Stimulated activated CD8-positive, alpha-beta memory T cell treated with anti-CD3 and anti-CD28 coated beads, Interleukin-4, amount 100 ng/mL, for 24 hours (primary cell): ENCODE measurements at regions not wholly inside any gene's neighbourhood (a gene's known extent, or its start where the extent isn't known, plus 50 kb on each side); places are given as distances from the start of the nearest gene placed in this dataset.

ENCODE experiments used
- DNase-seq: peaks from one replicate; pipeline ENCODE4 v3.0.0-alpha.2; 2020; ENCODE audit warnings: low read depth

DNA sequence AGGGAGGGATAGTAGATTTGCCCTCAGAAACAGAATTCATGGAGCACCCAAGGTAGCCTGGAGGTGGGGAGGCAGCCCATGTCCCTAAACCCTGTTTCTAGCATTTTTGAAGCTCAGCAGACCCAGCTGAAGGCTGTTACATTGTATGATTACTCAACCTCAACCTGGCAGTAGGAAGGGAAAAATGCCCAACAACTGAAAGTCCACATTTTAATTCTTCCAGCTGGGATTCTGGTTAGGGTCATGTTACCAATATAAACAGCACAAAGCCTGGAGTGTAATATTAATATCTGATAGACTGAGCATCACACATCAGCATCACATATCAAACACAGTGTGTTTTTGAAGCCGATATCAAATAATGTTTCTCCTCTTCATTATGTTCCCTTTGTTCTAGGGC is 437.0 kb downstream of the HRH4 start:
- no peak for DNase-seq

DNA sequence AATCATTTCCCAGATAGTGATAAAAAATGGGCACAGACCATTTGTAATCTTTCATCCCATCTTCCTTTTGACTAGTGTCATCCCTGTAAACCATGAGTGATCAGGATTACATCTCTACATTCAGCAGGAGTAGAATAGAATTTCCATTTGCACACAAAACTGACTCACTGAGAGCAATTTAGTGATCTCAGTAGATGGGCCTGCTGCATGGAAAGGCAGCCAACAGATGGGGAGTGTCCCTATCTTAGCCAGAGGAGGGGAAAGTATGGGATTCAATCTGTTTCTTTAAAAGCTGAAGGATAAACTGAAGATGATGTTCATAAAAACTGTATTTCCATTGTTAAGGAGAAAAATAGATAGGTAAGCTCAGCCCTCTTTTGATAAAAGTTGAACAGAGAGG is 441.7 kb downstream of the ZNF521 start:
- DNase-seq = no peak

DNA sequence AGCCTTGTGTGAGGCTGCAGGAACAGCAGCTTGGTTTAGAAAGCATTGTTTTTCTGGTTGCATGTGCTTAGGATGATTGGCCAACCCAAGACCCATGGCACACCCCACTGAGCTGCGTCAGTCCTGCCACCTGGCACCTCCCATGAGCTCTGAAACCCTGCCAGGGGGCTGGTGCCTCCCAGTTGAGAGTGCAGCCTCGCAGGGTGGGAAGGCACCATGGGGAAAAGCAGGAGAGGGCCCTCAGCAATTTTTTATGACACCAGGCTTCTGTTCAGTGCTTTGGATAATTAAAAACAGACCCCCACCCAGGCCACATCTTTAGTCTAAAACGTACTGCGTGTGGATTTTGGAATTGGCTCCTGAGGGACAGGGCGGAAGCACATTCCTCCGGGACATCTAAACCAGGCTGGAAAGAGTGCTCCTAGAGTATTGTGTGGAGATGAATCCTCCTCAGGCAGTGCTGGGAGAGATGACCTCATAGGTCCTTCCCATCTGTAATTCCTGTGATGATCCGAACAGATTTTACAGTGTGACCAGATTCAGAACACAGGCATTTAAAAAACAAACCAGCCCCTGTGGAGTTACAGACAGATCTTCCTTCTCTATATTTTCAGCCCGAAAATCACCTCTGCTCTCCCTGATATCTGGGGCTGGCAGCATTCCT is 438.3 kb downstream of the ZNF521 start:
- DNase-seq = no peak

DNA sequence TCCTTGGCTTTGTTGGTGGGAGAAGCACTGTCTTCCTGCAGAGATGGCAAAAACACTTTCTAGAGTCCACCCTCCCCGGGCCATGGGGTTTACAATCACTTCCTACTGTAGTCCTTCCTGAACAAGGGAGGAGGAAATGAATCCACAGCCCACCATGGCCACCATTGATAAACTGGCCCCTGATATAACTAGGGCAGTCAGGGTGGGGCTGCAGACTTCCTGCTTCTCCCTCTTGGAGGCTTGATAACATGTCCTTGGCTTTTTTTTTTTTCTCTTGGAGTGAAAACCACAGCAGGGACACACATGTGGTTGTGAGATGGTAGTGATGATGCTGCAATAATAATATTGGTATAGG is 437.8 kb downstream of the ZNF521 start:
- no peak for DNase-seq

DNA sequence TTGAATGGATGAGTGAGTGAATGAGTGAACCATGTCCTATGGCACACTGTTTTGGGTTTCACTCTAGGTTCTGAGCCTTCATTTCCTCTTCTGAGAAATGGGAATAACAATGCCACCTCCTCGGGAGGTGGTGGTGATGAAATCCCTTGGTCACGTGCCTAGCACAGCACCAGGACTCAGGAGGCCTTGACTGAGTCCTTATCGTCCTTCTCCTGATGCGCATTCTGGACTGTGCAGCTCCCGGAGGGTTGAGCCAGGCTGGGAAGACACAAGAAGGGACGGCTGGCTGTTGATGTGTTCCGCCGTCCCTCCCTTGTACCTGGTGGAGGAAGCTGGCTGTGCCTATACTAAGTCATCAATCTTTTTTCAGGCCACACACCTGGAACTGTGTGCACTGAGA is 437.3 kb downstream of the ZNF521 start:
- no peak for DNase-seq

DNA sequence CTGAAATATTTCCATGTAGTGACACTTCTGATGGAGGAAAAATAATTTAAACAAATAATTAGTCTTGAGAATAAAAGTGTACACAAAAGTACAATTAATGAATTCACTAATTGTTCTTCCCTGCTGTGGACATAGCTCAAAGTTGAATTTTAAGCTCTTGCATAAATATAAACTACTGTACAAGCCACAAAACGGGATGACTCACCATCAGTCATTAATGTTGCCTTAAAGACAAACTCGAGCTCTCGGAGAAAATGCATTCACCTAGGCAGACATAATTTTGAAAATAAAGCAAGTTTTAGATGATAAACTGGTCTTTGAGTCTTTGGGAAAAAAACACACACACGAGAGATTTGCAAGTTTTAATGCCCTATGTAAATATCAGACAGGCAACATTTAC is 436.4 kb downstream of the ZNF521 start:
- DNase-seq = no peak

DNA sequence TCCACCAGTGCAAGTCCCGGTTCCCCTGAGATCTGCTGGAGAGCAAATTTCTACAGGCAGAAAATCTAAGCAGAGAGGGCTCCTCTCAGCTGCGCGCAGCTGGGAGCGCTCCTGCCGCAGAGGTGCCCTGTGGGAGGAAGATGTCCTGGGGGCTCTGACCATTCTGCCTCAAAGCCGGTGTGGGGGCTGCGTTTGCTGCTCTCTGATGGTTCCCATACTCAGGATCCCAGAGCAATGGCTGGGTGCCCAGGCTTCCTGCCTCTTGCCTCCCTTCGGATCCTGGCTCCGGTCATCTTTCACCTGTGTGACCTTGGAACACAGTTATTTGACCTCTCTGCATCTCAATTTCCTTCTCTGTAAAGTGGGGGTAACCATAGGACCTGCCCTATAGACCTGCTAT is 434.2 kb downstream of the ZNF521 start:
- no peak for DNase-seq

DNA sequence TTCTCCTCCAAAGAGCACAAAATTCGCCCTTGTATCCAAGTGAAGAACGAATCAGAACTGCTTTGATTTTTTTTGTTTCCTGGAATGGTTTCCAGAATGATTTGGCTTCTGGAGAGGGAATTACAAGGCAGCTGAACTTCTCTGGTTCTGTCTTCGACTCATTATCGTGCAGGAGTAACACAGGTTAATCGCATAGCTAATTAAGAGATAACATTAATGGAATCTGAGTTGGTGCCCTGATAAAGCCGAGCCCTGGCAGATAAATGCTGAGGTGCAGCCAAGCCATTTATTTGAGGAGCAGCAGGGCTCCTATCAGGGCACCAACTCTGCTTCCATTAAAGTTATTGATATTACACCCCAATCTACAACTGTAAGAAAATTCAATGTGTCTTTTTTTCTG is 433.7 kb downstream of the ZNF521 start:
- no peak for DNase-seq

DNA sequence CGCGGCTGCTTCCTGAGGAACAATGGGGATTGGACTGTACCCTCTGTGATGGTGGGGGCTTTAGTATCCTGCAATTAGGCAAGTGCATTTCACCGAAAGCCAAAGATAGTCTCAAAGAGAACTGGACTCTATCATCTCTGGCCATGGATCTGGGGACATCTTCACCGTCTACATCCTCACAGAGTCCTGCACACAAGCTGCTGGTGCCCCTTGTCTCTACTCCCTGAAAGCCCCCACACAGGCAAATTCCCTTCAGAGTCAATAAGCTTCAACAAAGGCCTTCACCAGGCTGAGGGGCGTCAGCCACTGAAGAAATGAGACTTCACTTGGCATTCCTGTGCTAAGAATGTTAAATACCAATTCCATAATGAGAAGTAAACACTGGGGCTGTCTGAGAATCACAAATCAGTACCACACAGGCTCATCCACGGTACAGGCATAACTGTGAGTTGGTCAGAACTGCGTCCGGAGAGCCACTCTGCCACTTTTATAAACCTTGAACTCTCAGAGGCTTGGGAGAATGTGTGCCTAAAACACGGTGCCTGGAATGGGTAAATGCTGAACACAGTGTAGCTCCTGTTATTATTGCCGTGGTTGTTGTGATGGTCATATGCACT is 432.7 kb downstream of the ZNF521 start:
- DNase-seq = no peak

DNA sequence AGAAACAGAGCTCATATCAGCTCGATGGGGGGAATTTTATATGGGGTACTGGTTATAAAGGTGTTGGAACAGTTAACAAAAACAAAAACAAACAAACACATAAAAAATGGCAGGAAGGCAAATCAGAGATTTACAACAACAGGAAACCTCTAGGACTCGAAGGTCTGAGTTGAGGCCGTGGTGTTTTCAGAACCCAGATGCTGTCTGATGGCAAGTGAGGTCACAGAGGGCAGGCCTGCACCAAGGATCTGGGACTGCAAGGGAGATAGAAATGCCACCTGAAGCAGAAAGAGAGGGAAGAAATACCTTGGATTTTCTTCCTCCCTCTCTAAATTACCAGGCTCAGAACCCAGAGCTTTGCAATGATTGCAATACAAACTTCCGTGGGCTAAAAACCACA is 429.5 kb downstream of the ZNF521 start:
- no peak for DNase-seq

DNA sequence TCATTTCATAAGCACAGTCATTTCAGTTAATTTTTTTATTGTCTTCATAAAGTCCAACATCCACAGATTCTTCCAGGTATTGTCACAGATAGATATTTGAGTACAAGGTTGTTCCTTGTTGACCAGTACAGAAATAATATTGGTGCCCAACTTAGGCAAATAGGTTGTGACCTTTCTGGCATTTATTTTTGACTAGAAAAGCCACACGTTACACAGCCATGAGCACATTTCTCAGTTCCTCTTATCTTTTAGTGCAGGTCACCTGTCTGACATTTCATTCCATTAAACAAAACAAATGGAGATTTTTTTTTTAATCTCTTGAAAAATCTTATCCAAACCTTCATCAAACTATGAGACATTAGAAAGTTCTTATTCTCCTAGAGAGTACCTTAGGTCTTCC is 428.8 kb downstream of the ZNF521 start:
- no peak for DNase-seq

DNA sequence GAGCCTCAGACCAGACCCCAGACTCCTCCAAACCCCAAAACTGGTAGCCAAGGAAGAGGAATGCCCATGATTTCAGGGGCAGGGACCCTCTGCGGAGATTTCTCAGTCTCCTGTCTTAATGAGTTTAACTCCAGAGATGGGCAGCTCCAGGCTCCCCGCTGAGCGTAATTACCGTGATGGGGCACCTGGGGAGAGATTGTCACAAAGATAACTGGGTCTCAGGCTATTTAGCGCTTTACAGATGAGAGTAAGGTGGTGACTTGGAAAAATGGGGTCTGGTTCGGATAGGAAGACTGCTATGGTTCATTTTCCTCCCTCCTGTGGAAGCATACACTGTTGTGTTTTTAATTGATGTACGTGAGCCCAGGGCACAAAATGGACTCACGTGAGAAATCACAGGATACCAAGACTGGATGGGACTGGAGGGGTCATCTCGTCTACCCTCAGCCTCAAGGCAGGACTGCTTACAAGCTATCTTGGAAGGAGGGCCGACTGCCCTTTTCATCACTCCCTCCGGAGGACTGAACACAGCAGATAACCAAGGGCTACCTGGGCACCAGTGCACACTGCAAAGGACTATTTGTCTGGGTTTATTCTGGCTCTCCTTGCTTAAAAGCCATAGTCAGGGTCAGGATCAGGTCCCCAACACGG is 427.8 kb downstream of the ZNF521 start:
- DNase-seq = no peak

DNA sequence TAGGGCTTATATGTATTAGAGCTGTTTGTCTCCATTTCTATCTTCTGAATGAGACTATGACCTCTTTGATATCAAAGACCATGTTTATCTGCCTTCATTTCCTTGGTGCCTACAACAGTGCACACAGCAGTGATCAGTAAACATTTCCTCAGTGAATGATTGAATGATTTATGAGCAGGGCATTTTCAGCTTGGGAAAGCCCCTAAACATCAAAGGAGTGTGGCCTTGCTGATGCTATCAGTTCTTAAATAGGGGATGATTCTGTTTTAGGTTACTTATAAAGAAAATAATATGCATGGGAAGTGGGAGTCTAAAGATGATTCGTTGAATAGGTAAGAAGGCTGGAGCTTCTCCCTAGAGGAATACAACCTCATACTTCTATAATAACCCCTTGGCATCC is 425.3 kb downstream of the ZNF521 start:
- no peak for DNase-seq

DNA sequence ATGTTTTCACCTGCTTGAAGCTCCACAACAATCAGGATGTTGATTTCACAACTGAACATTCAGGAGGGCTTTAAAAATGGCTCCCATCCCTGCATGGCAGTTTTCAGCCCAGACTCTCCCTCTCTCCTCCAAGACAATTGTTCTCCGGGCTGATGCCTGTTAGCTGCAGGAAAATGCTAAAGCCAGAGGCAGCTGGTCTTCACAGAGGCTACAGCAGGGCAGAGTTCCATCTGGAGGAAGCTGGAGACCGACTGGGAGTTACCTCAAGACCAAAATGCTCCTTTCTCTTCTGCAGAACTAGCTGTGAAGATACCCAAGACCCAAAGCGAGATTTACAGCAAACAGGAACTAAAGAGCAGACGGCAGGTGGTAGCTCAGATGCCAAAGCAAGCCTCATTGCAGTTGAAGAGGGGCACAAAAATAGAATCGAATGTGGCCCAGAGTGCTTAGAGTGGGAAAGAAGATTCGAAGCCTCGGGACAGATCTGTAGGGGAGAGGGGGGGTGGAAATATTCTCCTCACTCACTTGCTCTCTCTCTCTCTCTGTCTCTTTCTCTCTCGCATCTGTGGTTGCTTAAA is 423.6 kb downstream of the ZNF521 start:
- no peak for DNase-seq

DNA sequence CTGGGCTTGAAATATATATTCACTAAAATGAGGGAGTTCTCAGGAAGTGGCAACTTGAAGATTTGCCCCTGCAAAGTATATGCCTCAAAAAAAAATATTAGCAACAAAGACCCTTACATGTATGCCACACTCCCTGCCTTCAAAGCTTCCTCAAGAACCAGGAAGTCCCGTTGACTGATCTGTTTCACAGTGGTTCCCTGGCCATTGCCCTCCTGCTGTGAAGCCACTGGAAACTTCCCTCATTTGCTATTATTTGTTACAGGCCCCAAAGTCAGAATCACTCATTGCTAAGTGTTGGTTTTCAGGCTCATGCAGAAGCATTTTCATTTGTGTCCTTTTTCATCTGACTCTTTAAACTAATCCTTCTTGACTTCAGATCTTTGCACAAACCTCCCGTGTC is 421.5 kb downstream of the ZNF521 start:
- no peak for DNase-seq

DNA sequence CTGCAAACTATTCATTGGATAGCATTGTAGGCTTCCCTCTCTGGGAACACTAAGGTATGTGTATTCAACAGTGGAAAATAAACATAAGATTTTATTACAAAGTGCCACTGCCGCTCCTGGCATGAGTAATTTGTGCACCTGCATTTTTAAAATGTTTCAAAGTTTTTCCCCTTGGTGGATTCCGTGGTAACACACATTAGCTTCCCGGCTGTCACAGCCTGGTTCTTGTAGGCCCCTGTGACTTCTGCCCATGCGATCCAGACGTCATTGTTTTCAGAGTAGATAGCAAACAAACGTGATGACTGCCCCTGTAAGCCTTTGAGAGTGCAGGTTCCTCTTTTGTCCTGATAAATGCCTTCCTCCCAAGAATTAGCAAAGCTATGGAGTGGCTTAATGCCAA is 421.0 kb downstream of the ZNF521 start:
- no peak for DNase-seq

DNA sequence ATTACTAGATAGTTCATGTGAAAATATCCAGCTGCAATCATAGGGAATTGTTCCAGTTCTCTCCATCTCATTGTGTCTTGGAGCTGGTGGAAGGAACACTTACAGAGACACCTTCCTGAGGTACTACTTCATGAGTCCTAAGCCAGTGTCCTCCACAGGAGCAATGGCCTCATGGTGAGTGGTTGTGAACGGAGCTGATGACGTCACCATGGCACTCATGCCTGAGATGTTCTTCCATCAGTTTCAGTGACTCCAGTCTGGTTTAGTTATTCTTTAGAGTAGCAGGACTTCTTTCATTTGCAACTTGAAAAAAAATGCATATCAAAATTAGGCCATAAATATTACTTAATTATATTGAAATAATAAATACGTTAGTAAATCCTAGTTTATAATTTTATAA is 418.6 kb downstream of the ZNF521 start:
- no peak for DNase-seq

DNA sequence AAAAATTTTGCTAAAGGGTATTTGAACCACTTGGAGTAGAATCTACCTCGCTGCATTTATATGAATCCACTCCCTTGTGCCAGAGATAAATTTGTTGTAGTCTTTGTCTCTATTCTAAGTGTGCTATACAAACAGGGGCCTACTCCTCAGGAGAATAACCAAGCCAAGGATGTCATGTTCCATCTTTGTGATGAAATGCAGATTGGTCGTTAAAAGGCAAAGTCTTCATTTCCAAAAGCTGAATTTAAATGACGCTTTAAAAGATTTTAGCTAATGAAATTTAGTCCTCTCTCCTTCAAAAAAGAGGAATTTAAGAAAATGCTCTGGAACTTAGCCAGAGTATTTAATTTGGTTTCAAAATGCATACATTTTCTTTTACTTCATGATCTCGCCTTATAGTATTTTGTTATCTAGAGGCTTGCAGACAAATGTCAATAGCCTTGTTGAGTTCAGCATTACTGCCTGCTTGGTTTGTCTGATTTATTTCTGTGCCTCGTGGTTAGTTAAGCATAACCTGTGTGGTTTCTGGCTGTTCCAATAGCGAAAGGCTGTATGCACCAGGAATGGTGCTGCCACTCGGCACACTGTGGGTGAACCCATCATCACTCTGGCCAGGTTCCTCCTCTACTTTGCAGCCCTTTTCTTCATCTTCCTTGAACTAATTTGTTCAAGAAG is 417.6 kb downstream of the ZNF521 start:
- no peak for DNase-seq

DNA sequence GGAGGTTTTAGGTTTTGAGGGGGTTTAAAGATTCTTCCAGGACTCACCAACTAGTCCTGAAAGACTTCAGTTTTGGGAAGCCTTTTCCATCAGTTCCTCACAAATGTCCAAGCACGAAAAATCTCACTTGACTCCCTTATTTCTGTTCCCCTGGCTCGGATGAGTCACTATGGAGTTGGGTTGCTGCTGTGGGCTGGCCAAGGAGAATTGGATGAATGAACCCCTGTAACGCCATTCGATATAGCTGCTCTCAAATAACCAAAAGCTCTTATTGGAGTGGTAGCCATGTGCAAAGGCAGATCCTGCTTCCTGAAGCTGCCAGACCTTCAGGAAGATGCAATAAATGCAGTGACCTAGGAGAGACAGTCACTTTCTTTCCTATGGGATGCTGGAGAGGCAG is 417.0 kb downstream of the ZNF521 start:
- DNase-seq = no peak

DNA sequence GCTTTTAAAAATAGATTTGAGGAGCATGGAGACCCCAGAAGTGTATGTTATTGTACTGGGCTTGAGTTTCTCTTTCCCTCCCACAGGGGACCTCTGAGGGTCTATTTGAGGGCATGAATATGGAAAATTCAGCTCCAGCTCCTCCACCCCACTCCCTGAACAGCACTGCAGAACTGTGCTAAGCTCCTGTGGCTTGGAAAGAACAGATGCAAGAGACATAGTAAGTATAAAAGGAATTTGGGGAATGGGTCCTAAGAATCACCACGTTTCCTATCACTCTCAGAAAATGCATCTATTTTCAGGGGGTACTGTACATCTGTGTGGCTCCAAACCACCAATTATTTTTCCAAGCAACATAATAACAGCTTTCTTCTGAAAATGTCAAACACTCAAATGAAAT is 416.1 kb downstream of the ZNF521 start:
- no peak for DNase-seq

DNA sequence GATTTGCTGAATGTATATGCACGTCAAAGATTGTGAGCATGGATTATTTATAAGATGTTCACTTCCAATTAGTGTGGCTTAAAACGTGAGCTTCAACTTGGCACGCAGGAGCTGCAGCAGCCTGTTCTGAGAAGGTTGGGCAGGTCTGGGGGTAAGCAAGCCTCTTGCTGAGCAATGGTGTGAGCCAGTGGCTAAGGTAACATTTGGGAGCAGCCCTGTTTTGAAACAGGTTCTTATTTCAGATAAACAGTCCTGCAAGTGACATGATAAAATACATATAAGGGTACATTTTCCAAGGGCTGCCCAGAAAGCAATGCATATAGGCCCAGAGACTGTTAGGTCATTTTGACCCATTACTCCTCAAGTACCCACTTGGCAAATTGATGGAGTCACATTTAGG is 415.3 kb downstream of the ZNF521 start:
- no peak for DNase-seq

DNA sequence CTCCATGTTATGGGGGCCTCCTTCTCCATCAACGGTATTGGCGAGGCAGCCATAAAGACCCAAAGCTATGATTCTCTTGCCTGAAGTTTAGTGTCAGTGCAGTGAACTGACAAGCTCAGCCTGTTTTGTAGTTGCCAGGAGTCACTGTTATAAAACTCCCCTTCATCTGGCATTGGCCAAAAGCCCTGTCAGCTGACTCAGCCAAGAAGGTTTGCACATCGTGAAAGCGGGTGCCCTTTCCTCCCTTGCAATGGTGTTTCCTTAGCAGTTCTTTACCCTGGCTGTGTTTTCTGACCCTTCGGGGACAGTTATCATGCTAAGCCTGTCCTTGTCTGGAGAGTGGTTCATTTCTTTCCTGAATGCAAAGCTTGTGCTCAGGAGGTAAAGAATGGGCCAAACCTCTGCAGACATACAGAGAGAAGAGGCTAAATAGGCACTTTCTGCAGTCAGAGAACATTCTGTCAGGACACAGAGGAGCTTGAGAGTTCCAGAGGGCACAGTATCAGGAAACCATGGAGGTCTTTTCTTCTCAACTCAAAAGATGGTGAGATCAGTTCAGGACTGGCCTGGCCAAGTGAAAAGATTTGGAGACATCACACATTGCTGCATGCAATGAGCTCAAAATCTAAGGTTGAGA is 414.2 kb downstream of the ZNF521 start:
- DNase-seq = no peak

DNA sequence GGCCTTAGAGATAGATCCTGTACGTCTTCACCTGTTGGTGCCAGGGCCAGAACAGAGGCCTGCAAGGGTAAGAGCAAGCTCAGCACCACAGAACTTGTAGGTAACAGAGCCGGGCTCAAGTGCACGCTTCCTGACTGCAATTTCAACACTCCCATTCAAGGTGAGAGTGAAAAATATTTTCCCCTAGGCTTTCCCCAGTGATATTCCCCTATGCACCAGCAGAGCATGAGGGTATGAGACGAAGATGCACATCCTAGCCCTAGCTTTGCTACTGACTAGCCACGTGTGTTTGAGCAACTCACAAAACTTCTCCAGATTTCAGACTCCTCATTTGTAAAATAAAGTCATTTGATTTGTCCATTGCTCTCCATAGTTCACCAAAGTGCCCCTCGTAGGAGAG is 411.6 kb downstream of the ZNF521 start:
- no peak for DNase-seq
